Fibroblast of the conjunctiva (primary cell): ENCODE measurements at regions not wholly inside any gene's neighbourhood (a gene's known extent, or its start where the extent isn't known, plus 50 kb on each side); places are given as distances from the start of the nearest gene placed in this dataset.
A peak's percentile ranks its signal among the peaks of the same experiment; 100 is the strongest.
"Not testable (repeated sequence)": the region's sequence is repeated elsewhere in the genome, so short reads cannot be mapped to it uniquely, and the experiment has no call there.

ENCODE experiments used
- DNase-seq: peaks from one replicate; pipeline ENCODE4 v3.0.0-alpha.2; 2010; ENCODE audit warnings: low read depth

GRCh38 chr9:97248252-97248651 lies 59.2 kb upstream of the CCDC180 start:
- DNase-seq = not testable (repeated sequence)

DNA sequence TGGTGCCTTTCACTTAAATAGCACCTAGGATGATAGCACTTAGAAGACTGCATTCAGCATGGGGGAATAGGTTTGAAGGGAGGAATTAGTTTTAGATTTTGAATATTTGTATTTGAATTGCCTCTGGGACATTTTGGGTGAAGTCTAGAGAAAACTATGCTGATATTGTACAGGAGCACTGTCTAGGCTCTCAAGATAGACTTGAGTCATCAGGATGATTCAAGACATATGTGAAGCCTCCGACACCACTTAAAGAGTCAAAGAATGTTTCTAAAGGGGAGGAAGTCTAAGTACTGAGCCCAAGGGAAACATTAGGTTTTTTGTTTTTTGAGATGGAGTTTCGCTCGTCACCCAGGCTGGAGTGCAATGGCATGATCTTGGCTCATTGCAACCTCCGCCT lies 63.9 kb upstream of the CCDC180 start:
- no peak for DNase-seq

GRCh38 chr9:97241430-97241829 lies 66.0 kb upstream of the CCDC180 start:
- not testable (repeated sequence) for DNase-seq

DNA sequence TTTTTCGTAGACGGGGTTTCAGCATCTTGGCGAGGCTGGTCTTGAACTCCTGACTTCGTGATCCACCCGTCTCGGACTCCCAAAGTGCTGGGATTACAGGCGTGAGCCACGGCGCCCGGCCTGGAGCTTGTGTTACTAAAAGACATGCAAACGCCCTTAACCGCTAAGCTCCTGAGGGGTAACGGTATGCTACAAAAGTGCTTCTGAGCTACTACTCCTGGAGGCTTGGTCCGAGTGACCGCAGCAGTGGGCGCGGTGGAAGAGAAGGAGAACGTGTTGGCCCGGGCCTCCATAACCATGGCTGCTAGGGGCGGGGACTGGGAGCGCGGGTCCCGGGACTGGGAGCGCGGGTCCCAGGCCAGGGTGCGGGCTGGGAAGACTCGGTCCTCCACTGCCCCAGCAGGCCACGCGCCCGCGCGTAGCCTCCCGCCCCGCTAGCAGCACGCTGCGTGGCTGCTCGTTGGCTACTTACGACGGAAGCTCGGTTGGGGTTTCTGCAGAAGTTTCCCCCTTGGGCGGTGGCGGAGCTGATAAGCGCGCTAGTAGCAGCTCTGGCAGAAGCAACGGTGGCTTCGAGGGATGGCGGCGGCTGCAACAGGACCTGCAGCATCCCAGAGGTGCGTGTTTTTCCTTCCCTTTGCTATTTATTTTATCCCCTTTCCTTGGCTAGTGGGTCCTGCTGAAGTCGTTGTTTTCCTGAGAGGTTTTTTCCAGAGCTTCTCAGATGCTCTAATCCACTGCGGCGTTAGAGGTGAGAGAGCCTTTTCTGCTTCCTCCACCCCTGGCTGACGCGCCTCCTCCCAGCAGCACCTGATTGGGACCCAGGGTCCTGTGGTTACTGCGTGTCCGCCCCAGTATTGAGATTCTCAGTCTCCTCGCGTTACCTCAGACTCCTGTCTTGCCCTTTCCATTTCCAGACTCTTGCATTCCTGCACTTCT lies 69.2 kb upstream of the CCDC180 start:
- peak; percentile 85 for DNase-seq

DNA sequence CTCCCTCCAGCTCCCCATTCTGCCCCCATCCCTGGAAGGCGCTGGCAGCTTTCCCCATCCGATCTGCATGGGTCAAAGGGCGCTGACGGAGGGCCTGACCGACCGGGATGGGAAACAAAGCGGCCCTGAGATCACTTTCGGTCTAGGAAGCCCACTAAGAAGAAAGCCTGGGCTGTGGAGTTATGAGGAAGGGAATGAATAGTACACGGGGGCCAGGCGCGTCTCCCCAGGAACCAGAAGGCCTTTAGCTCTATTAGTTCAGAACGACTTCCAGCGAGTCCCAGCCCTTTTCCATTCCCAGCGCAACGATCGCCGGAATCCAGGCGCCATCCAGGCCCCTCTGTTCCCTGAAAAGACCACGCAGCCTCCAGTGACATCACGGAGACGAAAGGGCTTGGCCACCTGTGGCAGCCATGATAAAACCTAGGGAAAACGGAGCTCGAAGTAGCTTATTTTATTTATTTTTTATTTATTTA lies 70.1 kb upstream of the CCDC180 start:
- no peak for DNase-seq

DNA sequence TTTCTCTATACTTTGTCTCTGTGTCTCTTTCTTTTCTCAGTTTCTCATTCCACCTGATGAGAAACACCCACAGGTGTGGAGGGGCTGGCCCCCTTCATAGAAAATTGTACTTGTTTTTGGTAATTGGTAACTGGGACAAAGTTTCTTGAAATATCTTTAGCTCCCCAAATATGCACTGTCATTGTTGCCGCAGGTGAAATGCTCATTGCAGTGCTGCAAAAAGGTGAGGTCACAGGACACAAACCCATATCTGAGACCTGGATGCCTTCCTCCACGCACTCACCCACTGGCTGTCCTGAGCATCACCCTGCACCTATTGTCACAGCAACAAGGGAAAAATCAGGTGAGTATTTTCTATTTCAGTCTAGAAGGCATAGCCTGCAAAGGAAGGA lies 74.5 kb upstream of the CCDC180 start:
- not testable (repeated sequence) for DNase-seq

GRCh38 chr9:97232060-97233008 lies 75.1 kb upstream of the CCDC180 start:
- DNase-seq = not testable (repeated sequence)

DNA sequence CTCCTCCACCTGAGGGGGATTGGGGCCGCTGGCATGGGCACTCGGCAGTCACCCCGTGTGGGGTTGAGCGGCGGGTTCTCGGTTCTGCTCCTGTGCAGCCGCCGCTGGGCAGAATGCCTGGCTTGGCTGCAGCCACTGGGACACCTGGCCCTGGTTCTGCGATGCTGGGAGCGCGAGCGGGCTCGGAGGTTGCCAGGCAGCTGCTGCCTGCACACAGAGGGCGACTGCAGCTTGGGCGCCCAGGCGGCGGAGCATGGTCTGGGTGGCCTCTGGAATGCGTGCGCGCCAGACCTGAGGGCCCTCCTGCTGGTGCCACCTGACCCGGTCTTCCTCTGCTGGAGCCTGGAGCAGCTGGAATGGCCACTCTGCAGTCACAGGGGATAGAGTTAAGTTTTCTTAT lies 85.1 kb upstream of the CCDC180 start:
- DNase-seq = not testable (repeated sequence)

- not testable (repeated sequence) for DNase-seq
These were observed 85.7 kb upstream of the CCDC180 start for GRCh38 chr9:97221478-97222355.

- no peak for DNase-seq
These were observed 86.5 kb upstream of the CCDC180 start for GRCh38 chr9:97220894-97221477.

- not testable (repeated sequence) for DNase-seq
These were observed 87.1 kb upstream of the CCDC180 start for GRCh38 chr9:97220396-97220795.

GRCh38 chr9:97219443-97220140 lies 87.9 kb upstream of the CCDC180 start:
- not testable (repeated sequence) for DNase-seq

GRCh38 chr9:97215127-97215526 lies 92.3 kb upstream of the CCDC180 start:
- DNase-seq = not testable (repeated sequence)

DNA sequence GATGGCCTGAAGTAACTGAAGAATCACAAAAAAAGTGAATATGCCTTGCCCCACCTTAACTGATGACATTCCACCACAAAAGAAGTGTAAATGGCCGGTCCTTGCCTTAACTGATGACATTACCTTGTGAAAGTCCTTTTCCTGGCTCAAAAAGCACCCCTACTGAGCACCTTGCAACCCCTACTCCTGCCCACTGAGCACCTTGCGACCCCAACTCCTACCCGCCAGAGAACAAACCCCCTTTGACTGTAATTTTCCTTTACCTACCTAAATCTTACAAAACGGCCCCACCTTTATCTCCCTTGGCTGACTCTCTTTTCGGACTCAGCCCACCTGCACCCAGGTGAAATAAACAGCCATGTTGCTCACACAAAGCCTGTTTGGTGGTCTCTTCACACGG lies 92.9 kb upstream of the CCDC180 start:
- DNase-seq = not testable (repeated sequence)

DNA sequence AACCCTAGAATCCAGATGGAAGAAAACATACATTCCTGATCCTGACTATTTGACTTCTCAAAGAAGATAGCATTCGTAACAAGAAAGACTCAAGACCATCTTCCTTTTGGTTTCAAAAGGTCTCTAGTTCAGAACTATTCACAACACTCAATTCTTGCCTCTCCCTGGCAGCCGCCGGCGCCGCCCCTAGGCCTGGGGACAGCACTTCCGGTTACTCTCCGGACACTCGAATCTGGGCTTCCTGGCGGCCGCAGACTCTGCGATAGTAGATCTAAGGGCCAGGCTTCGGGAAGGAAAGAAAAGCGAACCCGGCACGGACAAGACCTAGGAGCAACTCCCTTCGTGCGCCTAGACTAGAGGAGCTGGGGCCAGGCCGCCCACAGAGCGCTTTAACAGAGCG lies 107.8 kb upstream of the CCDC180 start:
- not testable (repeated sequence) for DNase-seq

- DNase-seq = not testable (repeated sequence)
These were observed 113.7 kb upstream of the CCDC180 start for GRCh38 chr9:97193767-97194166.

DNA sequence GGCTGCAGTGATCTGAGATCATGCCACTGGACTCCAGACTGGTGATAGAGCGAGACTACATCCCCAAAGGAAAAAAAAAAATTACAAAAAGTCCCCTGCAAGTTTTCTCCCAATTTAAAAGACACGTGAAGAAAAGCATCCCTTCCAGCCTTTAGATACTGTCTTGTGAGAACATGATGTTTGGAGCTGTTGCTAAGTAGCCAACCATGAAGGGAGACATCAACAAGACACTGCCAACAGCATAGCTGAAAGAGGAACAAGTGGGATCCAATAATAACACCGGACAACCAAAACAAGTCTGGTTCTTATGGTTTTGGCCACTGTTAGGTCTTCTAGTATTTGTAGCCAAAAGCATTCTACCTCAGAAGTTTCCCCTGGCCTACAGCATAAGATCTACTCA lies 118.9 kb upstream of the CCDC180 start:
- DNase-seq = no peak

- DNase-seq = not testable (repeated sequence)
These were observed 119.8 kb upstream of the CCDC180 start for GRCh38 chr9:97187706-97188105.

DNA sequence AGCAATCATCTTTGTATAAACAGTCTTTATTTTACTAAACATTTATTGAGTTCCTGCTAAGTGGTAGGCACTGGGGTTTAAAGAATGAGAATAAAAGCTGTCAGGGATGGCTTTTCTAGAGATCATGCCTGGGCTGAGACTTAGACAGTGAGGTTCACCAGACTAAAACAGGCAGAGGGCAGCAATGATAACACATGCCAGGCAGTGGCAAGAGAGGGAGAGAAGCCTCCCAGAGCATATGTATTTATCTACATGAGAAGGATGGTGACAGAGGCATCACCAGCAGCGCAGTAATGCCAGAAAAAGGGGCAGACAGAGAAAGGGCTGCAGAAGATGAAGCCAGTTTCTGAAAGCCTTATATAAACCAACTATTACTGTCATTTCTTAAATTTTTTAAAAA lies 121.0 kb upstream of the CCDC180 start:
- DNase-seq = no peak

DNA sequence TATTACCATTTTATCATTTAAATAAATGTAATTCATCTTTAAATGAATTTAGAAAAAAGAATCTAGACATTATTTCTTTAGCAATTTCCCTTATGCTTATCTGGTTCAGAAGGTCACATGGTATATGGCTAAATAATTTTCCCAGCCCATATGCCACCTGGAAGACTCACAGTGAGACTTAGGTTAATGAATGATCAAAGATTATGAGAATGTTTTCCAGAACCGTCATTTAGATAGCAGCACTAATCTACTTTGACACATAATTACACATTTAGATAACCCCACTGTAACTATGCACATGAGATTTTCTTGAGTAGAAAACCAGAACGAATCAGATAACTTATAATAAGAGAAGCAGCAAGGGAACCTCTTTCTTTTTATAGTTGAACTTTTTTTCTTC lies 124.9 kb upstream of the CCDC180 start:
- DNase-seq = not testable (repeated sequence)
